Activated CD4-positive, alpha-beta T cell treated with anti-CD3 and anti-CD28 coated beads, Interleukin-2, amount 10 ng/mL, durations not matched to agents 7 days and 5 days (primary cell): ENCODE measurements at regions not wholly inside any gene's neighbourhood (a gene's known extent, or its start where the extent isn't known, plus 50 kb on each side); places are given as distances from the start of the nearest gene placed in this dataset.
"Not testable (repeated sequence)": the region's sequence is repeated elsewhere in the genome, so short reads cannot be mapped to it uniquely, and the experiment has no call there.

ENCODE experiments used
- CTCF ChIA-PET: fragments of 350-600 bp; sonication (Branson Sonifier 250); formaldehyde crosslinking; loops from one replicate; lab custom pipeline; 2021; ENCODE audit warnings: antibody characterized with exemption; lab: Charles Lee
- POLR2A ChIA-PET: fragments of 350-600 bp; sonication (Branson Sonifier 250); formaldehyde crosslinking; loops from one replicate; lab custom pipeline; 2021; ENCODE audit warnings: antibody characterized with exemption; lab: Charles Lee
- DNase-seq: peaks from one replicate; pipeline ENCODE4 v3.0.0-alpha.2; 2020
- H3K27ac Mint-ChIP-seq: one replicate; pipeline ENCODE4 v1.8.0; 2021; ENCODE audit warnings: mild to moderate bottlenecking, moderate library complexity, mixed read lengths
- H3K27me3 Mint-ChIP-seq: one replicate; pipeline ENCODE4 v1.8.0; 2021; ENCODE audit warnings: mixed read lengths
- H3K36me3 Mint-ChIP-seq: one replicate; pipeline ENCODE4 v1.8.0; 2021; ENCODE audit warnings: low read depth, mixed read lengths
- H3K4me1 Mint-ChIP-seq: one replicate; pipeline ENCODE4 v1.8.0; 2021; ENCODE audit warnings: mixed read lengths
- H3K4me3 Mint-ChIP-seq: one replicate; pipeline ENCODE4 v1.8.0; 2021; ENCODE audit warnings: mild to moderate bottlenecking, moderate library complexity, mixed read lengths
- H3K9me3 Mint-ChIP-seq: one replicate; pipeline ENCODE4 v1.8.0; 2021; ENCODE audit warnings: mixed read lengths

- Mint-ChIP-seq H3K36me3 (no peaks in the 10 kb centered on the region), H3K27ac (no peak overlapping the region), H3K4me1 (no peaks in the 10 kb centered on the region), H3K27me3 (peaks cover 2% of the 10 kb centered on the region), H3K9me3 (no peaks in the 10 kb centered on the region), H3K4me3 (no peak overlapping the region)
- CTCF ChIA-PET = interaction anchor here (1.0 kb wide), 1 partner anchor 95 kb away, joined by 3 read pairs; no protein-coding TSS in a partner anchor
- POLR2A ChIA-PET = no interaction called here
- no peak for DNase-seq
Measured at GRCh38 chr9:117927354-117927753, 223.2 kb downstream of the TLR4 start.

DNA sequence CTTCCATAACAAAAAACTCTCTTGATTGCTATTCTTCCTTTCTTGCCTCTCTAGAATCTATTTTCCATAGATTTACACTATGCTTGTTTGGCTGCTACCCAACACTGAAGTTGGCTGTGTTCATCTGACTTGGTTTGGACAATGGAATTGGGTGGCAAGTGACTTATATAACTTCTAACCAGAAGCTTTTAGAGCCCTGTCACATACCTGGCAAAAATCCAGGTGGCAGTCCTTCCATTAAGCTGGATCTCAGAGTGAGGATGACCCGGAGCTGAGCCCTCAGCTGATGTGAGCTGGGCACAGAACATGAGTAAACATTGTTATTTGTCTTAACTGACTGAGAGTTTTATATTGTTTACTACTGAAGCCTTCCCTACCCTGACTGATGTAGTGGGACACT lies 225.7 kb downstream of the TLR4 start:
- H3K36me3 Mint-ChIP-seq = no peaks in the 10 kb centered on the region
- no peak for DNase-seq
- H3K4me3 Mint-ChIP-seq = no peak overlapping the region
- peaks cover 4% of the 10 kb centered on the region for H3K27me3 Mint-ChIP-seq
- no peaks in the 10 kb centered on the region for H3K4me1 Mint-ChIP-seq
- ChIA-PET POLR2A (no interaction called here), CTCF (no interaction called here)
- H3K9me3 Mint-ChIP-seq = no peaks in the 10 kb centered on the region
- H3K27ac Mint-ChIP-seq = no peak overlapping the region

DNA sequence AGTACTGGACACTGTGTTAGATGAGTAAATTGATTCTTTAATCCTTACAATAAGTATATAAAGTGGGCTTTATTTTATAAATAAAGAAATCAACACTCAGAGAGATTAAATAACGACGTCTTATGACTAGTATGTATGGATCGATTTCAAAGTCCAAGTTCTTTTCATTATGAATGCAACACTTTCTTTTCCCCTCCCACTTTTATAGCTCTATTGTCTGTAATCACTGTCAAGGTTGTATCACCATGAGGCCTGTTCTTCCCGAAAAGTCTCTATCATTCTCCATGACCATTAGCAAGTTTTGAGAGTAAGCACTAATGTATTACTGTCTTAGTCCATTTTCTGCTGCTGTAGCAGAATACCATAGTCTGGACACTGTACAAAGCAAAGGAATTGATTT lies 228.4 kb downstream of the TLR4 start:
- Mint-ChIP-seq H3K36me3 (no peaks in the 10 kb centered on the region), H3K4me1 (no peaks in the 10 kb centered on the region), H3K9me3 (no peaks in the 10 kb centered on the region), H3K27me3 (peaks cover 4% of the 10 kb centered on the region), H3K4me3 (no peak overlapping the region), H3K27ac (no peak overlapping the region)
- no peak for DNase-seq
- ChIA-PET POLR2A (no interaction called here), CTCF (no interaction called here)

- Mint-ChIP-seq H3K27ac (no peak overlapping the region), H3K4me3 (no peak overlapping the region), H3K4me1 (no peaks in the 10 kb centered on the region), H3K9me3 (no peaks in the 10 kb centered on the region), H3K36me3 (no peaks in the 10 kb centered on the region), H3K27me3 (peaks cover 2% of the 10 kb centered on the region)
- ChIA-PET CTCF (interaction anchor here (0.6 kb wide), 1 partner anchor 1782 kb away, joined by 3 read pairs; no protein-coding TSS in a partner anchor), POLR2A (no interaction called here)
- no peak for DNase-seq
Measured at GRCh38 chr9:117936185-117937130, 232.3 kb downstream of the TLR4 start.

GRCh38 chr9:117938086-117938485 lies 233.9 kb downstream of the TLR4 start:
- Mint-ChIP-seq H3K9me3 (no peaks in the 10 kb centered on the region), H3K27ac (no peak overlapping the region), H3K27me3 (peaks cover 2% of the 10 kb centered on the region), H3K4me1 (no peaks in the 10 kb centered on the region), H3K4me3 (no peak overlapping the region), H3K36me3 (no peaks in the 10 kb centered on the region)
- ChIA-PET POLR2A (no interaction called here), CTCF (no interaction called here)
- no peak for DNase-seq

- no peak overlapping the region for H3K27ac Mint-ChIP-seq
- no peaks in the 10 kb centered on the region for H3K36me3 Mint-ChIP-seq
- DNase-seq = no peak
- peaks cover 2% of the 10 kb centered on the region for H3K27me3 Mint-ChIP-seq
- ChIA-PET POLR2A (no interaction called here), CTCF (no interaction called here)
- no peak overlapping the region for H3K4me3 Mint-ChIP-seq
- no peaks in the 10 kb centered on the region for H3K9me3 Mint-ChIP-seq
- no peaks in the 10 kb centered on the region for H3K4me1 Mint-ChIP-seq
Measured at GRCh38 chr9:117938896-117939295, 234.7 kb downstream of the TLR4 start.

- DNase-seq, H3K9me3 Mint-ChIP-seq, H3K27me3 Mint-ChIP-seq, H3K36me3 Mint-ChIP-seq, H3K4me1 Mint-ChIP-seq, CTCF ChIA-PET, H3K27ac Mint-ChIP-seq, POLR2A ChIA-PET, H3K4me3 Mint-ChIP-seq: not testable (repeated sequence)
Measured at GRCh38 chr9:117944750-117945149, 240.5 kb downstream of the TLR4 start.

DNA sequence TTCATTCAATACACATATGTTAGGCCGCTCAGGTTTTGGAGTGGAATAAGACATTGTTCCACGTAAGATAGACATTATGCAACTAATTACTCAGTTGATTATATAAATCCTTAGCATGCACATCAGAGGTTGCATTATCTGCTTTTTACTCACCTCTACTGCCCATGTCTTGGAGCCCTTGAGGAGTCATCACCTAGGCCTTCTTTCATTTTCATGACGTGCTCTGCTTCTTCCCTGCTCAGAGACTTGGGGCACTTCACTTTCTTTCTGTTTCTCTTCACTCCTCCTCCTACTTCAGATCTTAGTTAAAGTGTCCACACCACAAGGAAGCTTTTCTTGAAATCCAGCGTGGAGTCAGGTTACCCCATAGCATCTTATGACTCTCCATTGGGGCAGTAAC lies 241.1 kb downstream of the TLR4 start:
- H3K27me3 Mint-ChIP-seq = no peaks in the 10 kb centered on the region
- H3K36me3 Mint-ChIP-seq = no peaks in the 10 kb centered on the region
- no peak overlapping the region for H3K4me3 Mint-ChIP-seq
- ChIA-PET POLR2A (no interaction called here), CTCF (no interaction called here)
- no peak for DNase-seq
- H3K27ac Mint-ChIP-seq = no peak overlapping the region
- H3K4me1 Mint-ChIP-seq = no peaks in the 10 kb centered on the region
- no peaks in the 10 kb centered on the region for H3K9me3 Mint-ChIP-seq

- Mint-ChIP-seq H3K27me3 (no peaks in the 10 kb centered on the region), H3K36me3 (no peaks in the 10 kb centered on the region), H3K9me3 (no peaks in the 10 kb centered on the region), H3K27ac (no peak overlapping the region), H3K4me3 (no peak overlapping the region), H3K4me1 (no peaks in the 10 kb centered on the region)
- no peak for DNase-seq
- ChIA-PET CTCF (no interaction called here), POLR2A (no interaction called here)
Measured at GRCh38 chr9:117951127-117951526, 246.9 kb downstream of the TLR4 start.

DNA sequence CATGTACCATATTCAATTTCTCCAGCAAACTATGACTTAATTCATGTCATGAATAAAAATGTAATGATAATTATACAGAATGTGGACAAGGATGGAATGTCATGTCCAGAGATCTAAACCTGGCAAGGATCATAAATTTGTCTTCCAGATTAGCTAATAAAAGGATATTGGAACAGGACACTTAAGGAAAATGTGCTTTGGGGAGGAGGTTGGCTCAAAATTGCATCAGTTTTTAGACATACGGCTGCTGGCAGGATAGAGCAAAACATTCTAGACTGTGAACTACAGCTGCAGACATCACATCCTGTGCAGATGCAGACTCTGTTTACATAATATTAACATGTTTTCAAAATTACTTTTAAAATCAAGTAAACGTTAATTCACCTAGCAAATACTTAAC lies 248.4 kb downstream of the TLR4 start:
- DNase-seq = no peak
- H3K4me3 Mint-ChIP-seq = no peak overlapping the region
- ChIA-PET CTCF (no interaction called here), POLR2A (no interaction called here)
- no peaks in the 10 kb centered on the region for H3K27me3 Mint-ChIP-seq
- no peak overlapping the region for H3K27ac Mint-ChIP-seq
- H3K4me1 Mint-ChIP-seq = no peaks in the 10 kb centered on the region
- H3K36me3 Mint-ChIP-seq = no peaks in the 10 kb centered on the region
- H3K9me3 Mint-ChIP-seq = no peaks in the 10 kb centered on the region

DNA sequence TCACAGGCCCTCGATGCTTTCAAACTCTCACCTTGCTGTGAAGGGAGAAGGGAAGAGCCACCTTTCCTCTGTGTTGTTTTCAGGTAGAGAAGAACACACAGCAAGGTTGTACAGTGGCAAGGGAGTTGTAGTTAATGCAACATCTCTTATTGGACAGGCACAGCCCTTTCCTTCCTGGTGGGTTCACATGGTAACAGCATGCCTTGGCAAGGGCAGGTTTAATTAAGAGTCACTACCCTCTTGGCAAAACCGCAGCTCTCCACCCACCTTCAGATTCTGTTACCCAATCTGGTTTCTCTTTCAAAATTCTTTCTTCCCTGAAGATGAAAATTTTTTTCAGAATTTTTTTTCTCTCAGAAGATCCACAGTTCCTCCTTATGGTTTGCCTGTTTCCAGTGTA lies 253.1 kb downstream of the TLR4 start:
- Mint-ChIP-seq H3K27me3 (no peaks in the 10 kb centered on the region), H3K4me1 (no peaks in the 10 kb centered on the region), H3K36me3 (no peaks in the 10 kb centered on the region), H3K4me3 (no peak overlapping the region), H3K9me3 (no peaks in the 10 kb centered on the region), H3K27ac (no peak overlapping the region)
- ChIA-PET POLR2A (no interaction called here), CTCF (interaction anchor here (0.8 kb wide), 1 partner anchor 50 kb away, joined by 3 read pairs; no protein-coding TSS in a partner anchor)
- DNase-seq = no peak

- Mint-ChIP-seq H3K36me3 (no peaks in the 10 kb centered on the region), H3K27me3 (no peaks in the 10 kb centered on the region), H3K9me3 (no peaks in the 10 kb centered on the region), H3K4me3 (no peak overlapping the region), H3K27ac (no peak overlapping the region), H3K4me1 (no peaks in the 10 kb centered on the region)
- ChIA-PET POLR2A (no interaction called here), CTCF (no interaction called here)
- DNase-seq = no peak
Measured at GRCh38 chr9:117958726-117959125, 254.5 kb downstream of the TLR4 start.

DNA sequence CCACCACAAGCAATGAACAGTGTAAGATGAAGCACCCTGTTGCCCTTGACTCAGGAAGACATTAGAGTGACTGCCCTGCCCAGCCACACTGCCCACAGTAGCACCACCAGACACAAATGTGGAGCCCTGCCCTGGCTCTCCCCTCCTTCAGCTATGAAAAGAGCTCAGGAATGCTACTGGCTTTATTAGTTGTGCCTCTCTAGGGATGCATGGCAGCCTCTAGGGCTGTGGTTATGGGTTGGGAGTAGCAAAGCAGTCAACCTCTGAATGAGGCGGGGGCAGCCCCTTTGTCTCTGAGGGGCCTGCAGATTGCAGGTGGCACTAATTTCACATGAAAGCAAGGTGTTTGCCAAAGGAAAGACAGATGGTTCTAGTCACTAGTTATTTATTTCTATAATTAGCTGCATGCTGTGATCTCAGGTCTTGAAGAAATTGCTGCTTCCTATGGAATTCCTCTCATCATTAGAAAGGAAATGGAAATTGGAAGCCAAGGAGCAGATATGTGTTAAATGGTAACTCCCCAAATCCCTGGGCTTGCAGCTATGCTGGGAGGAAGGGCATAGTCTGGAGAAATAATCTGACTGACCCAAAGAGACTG lies 259.4 kb downstream of the TLR4 start:
- CTCF ChIA-PET = no interaction called here
- Mint-ChIP-seq H3K4me3 (no peak overlapping the region), H3K36me3 (no peaks in the 10 kb centered on the region), H3K27ac (no peak overlapping the region), H3K9me3 (no peaks in the 10 kb centered on the region), H3K4me1 (no peaks in the 10 kb centered on the region), H3K27me3 (no peaks in the 10 kb centered on the region)
- POLR2A ChIA-PET = no interaction called here
- no peak for DNase-seq
